ENCODE measurements at regions not wholly inside any gene's neighbourhood (a gene's known extent, or its start where the extent isn't known, plus 50 kb on each side); places are given as distances from the start of the nearest gene placed in this dataset.

DNA sequence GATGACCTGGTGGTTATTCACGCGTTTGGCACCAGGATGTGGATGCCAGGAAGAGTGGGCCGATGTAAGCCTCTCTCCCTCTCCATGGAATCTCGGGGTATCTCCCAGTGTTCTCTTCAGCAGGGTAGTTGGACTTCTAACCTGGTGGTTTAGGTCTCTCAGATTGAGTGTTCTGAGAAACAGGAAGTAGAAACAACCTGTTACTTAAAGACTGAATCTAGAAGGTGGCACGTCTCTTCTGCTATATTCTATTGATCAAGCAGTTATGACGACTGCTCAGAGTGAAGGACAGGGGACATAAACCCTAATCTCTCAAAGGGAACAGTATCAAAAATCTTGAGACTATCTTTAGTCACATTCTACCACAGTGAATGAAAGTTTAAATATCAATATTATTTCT, 918.7 kb upstream of the PIK3C3 start:
- TF ChIP-seq NFRKB (IDR thresholded peaks at IDR 0.05): no peak
- no peak for TF ChIP-seq ELF4 (IDR thresholded peaks at IDR 0.05)

All from HEK293T (cell line).